Common myeloid progenitor, CD34-positive (primary cell): ENCODE measurements at regions not wholly inside any gene's neighbourhood (a gene's known extent, or its start where the extent isn't known, plus 50 kb on each side); places are given as distances from the start of the nearest gene placed in this dataset.

Source experiments
- CTCF ChIA-PET: fragments of 350-600 bp; sonication (Branson Sonifier 250); formaldehyde crosslinking; loops from one replicate; lab custom pipeline; 2021; ENCODE audit warnings: antibody characterized with exemption; lab: Charles Lee
- POLR2A ChIA-PET: fragments of 350-600 bp; sonication (Branson Sonifier 250); formaldehyde crosslinking; loops from one replicate; lab custom pipeline; 2021; ENCODE audit warnings: antibody characterized with exemption; lab: Charles Lee
- DNase-seq, 3 donors: peaks; one replicate each; pipeline versions ENCODE4 v3.0.0 to v3.0.0-alpha.2; 2013
- H3K27ac ChIP-seq, 2 experiments: 1 replicate in 1 of 2; 2 replicates in 1 of 2; pipeline ENCODE4 v1.7.0; 2013; ENCODE audit warnings: inconsistent platforms in 2 of 2, low read length in 2 of 2, mild to moderate bottlenecking in 2 of 2, low read depth in 1 of 2, moderate library complexity in 1 of 2; ENCODE audit not compliant: severe bottlenecking in 2 of 2, insufficient read depth in 1 of 2, poor library complexity in 1 of 2
- H3K27me3 ChIP-seq, 5 experiments: replicated peaks in 2 of 5; 1 replicate in 3 of 5; 2 replicates in 2 of 5; pipeline versions ENCODE4 v1.6.1 to v1.7.0; 2013; ENCODE audit warnings: low read length in 4 of 5, mild to moderate bottlenecking in 2 of 5, moderate library complexity in 2 of 5, inconsistent platforms in 1 of 5; ENCODE audit not compliant: insufficient read depth in 5 of 5, control insufficient read depth in 4 of 5
- H3K36me3 ChIP-seq, 4 experiments: 1 replicate in 2 of 4; 2 replicates in 2 of 4; pipeline versions ENCODE4 v1.6.1 to v1.7.0; 2013; ENCODE audit warnings: low read length in 3 of 4, control low read depth in 1 of 4, mild to moderate bottlenecking in 1 of 4; ENCODE audit not compliant: control insufficient read depth in 4 of 4, insufficient read depth in 4 of 4
- H3K4me1 ChIP-seq, 4 experiments: 1 replicate in 3 of 4; 2 replicates in 1 of 4; pipeline versions ENCODE4 v1.6.1 to v1.7.1; 2013; ENCODE audit warnings: low read length in 3 of 4, mild to moderate bottlenecking in 3 of 4, control low read depth in 1 of 4, inconsistent platforms in 1 of 4, moderate library complexity in 1 of 4; ENCODE audit not compliant: control insufficient read depth in 4 of 4, insufficient read depth in 4 of 4; ENCODE audit errors: control extremely low read depth in 1 of 4
- H3K4me3 ChIP-seq, 7 experiments: 1 replicate in 4 of 7; 2 replicates in 3 of 7; pipeline versions ENCODE4 v1.5.1 to v1.7.0; 2013; ENCODE audit warnings: mild to moderate bottlenecking in 7 of 7, low read length in 6 of 7, moderate library complexity in 6 of 7, inconsistent platforms in 2 of 7, low read depth in 2 of 7, control low read depth in 1 of 7; ENCODE audit not compliant: insufficient read depth in 4 of 7, control insufficient read depth in 1 of 7; ENCODE audit errors: extremely low read depth in 1 of 7
- H3K9me3 ChIP-seq, 5 experiments: 1 replicate in 4 of 5; 2 replicates in 1 of 5; pipeline versions ENCODE4 v1.6.1 to v1.7.1; 2013; ENCODE audit warnings: low read length in 4 of 5, mild to moderate bottlenecking in 2 of 5, inconsistent platforms in 1 of 5, low read depth in 1 of 5, moderate library complexity in 1 of 5; ENCODE audit not compliant: control insufficient read depth in 4 of 5, insufficient read depth in 2 of 5; ENCODE audit errors: control extremely low read depth in 1 of 5
- WGBS: methylation state at CpG from one replicate; pipeline ENCODE4 v1.1.5; 2013; ENCODE audit not compliant: insufficient coverage; 5-methylcytosine and 5-hydroxymethylcytosine counted together

GRCh38 chr11:101202614-101203013, 73.0 kb upstream of the PGR start:
- POLR2A ChIA-PET: no interaction called here
- Histone ChIP-seq H3K4me3 (no peak overlapping the region), H3K9me3 (peaks cover 0 to 8% (median 0%) of the 10 kb centered on the region in 5 experiments), H3K36me3 (no peaks in the 10 kb centered on the region), H3K27me3 (no peaks in the 10 kb centered on the region), H3K27ac (no peak overlapping the region), H3K4me1 (no peaks in the 10 kb centered on the region)
- no peak for DNase-seq
- CTCF ChIA-PET: no interaction called here

- no peaks in the 10 kb centered on the region for H3K4me1 ChIP-seq
- ChIA-PET POLR2A (no interaction called here), CTCF (no interaction called here)
- H3K36me3 ChIP-seq: no peaks in the 10 kb centered on the region
- no peaks in the 10 kb centered on the region for H3K27me3 ChIP-seq
- H3K4me3 ChIP-seq: no peak overlapping the region
- no peak overlapping the region for H3K27ac ChIP-seq
- DNase-seq: no peak
- 100% methylated on average over 1 of the region's 2 CpGs for WGBS
- H3K9me3 ChIP-seq: peaks cover 0 to under 1% (median 0%) of the 10 kb centered on the region in 5 experiments
Observed at GRCh38 chr11:101199416-101199815, 69.8 kb upstream of the PGR start.

- H3K36me3 ChIP-seq: no peaks in the 10 kb centered on the region
- 29% methylated on average over 2 of the region's 2 CpGs for WGBS
- no peaks in the 10 kb centered on the region for H3K4me1 ChIP-seq
- ChIA-PET CTCF (no interaction called here), POLR2A (no interaction called here)
- no peak for DNase-seq
- no peak overlapping the region for H3K27ac ChIP-seq
- H3K27me3 ChIP-seq: no peaks in the 10 kb centered on the region
- no peaks in the 10 kb centered on the region for H3K9me3 ChIP-seq
- H3K4me3 ChIP-seq: no peak overlapping the region
Observed at GRCh38 chr11:101195294-101195693, 65.7 kb upstream of the PGR start.

GRCh38 chr11:101188801-101189200, 59.2 kb upstream of the PGR start:
- no peaks in the 10 kb centered on the region for H3K4me1 ChIP-seq
- no peak for DNase-seq
- H3K36me3 ChIP-seq: no peaks in the 10 kb centered on the region
- no peak overlapping the region for H3K4me3 ChIP-seq
- 90% methylated on average over 2 of the region's 2 CpGs for WGBS
- H3K27me3 ChIP-seq: no peaks in the 10 kb centered on the region
- ChIA-PET CTCF (no interaction called here), POLR2A (no interaction called here)
- no peaks in the 10 kb centered on the region for H3K9me3 ChIP-seq
- no peak overlapping the region for H3K27ac ChIP-seq

GRCh38 chr11:101188173-101188572, 58.6 kb upstream of the PGR start:
- H3K4me1 ChIP-seq: no peaks in the 10 kb centered on the region
- H3K36me3 ChIP-seq: no peaks in the 10 kb centered on the region
- H3K4me3 ChIP-seq: no peak overlapping the region
- CTCF ChIA-PET: no interaction called here
- H3K9me3 ChIP-seq: no peaks in the 10 kb centered on the region
- POLR2A ChIA-PET: no interaction called here
- H3K27me3 ChIP-seq: no peaks in the 10 kb centered on the region
- 64% methylated on average over 2 of the region's 3 CpGs for WGBS
- DNase-seq: no peak
- no peak overlapping the region for H3K27ac ChIP-seq

- POLR2A ChIA-PET: no interaction called here
- no peaks in the 10 kb centered on the region for H3K27me3 ChIP-seq
- H3K36me3 ChIP-seq: no peaks in the 10 kb centered on the region
- H3K4me1 ChIP-seq: no peaks in the 10 kb centered on the region
- no peak overlapping the region for H3K4me3 ChIP-seq
- CTCF ChIA-PET: no interaction called here
- no peak for DNase-seq
- H3K9me3 ChIP-seq: no peaks in the 10 kb centered on the region
- 100% methylated on average over 1 of the region's 1 CpG for WGBS
- no peak overlapping the region for H3K27ac ChIP-seq
Observed at GRCh38 chr11:101187748-101188147, 58.1 kb upstream of the PGR start.

GRCh38 chr11:101185985-101186384, 56.4 kb upstream of the PGR start:
- no CpG with 5 or more reads among the region's 2 CpGs for WGBS
- Histone ChIP-seq H3K4me3 (no peak overlapping the region), H3K4me1 (no peaks in the 10 kb centered on the region), H3K27me3 (no peaks in the 10 kb centered on the region), H3K36me3 (no peaks in the 10 kb centered on the region), H3K27ac (no peak overlapping the region), H3K9me3 (no peaks in the 10 kb centered on the region)
- no peak for DNase-seq
- ChIA-PET POLR2A (no interaction called here), CTCF (no interaction called here)
